ENCODE measurements at regions not wholly inside any gene's neighbourhood (a gene's known extent, or its start where the extent isn't known, plus 50 kb on each side); places are given as distances from the start of the nearest gene placed in this dataset.

- TF ChIP-seq POLR2A (IDR thresholded peaks at IDR 0.05) = no peak
- TF ChIP-seq CTCF (IDR thresholded peaks at IDR 0.05) = no peak
Measured at GRCh38 chr5:58358501-58359178, 101.2 kb downstream of the PLK2 start.
